ENCODE measurements at regions not wholly inside any gene's neighbourhood (a gene's known extent, or its start where the extent isn't known, plus 50 kb on each side); places are given as distances from the start of the nearest gene placed in this dataset.

GRCh38 chr11:129322941-129323340 is 52.7 kb upstream of the BARX2 start:
- no peak for ATAC-seq
- ChIA-PET CTCF (no interaction called here), POLR2A (no interaction called here)
- no peak for DNase-seq (ENCODE audit: low spot score)
- H3K4me1 Mint-ChIP-seq = peaks cover 60% of the 10 kb centered on the region
- H3K9me3 Mint-ChIP-seq = peaks cover 3% of the 10 kb centered on the region; the same call in 1 of the 2 replicates
- no peaks in the 10 kb centered on the region for H3K36me3 Mint-ChIP-seq
- no peak for TF ChIP-seq ZNF425 (CRISPR knock-in tag; conservative IDR thresholded peaks at IDR 0.05)
- TF ChIP-seq E2F1 (CRISPR knock-in tag; IDR thresholded peaks at IDR 0.05) = no peak
- TF ChIP-seq SOX15 (CRISPR knock-in tag; IDR thresholded peaks at IDR 0.05) = no peak
- no peak for TF ChIP-seq ESRRA (CRISPR knock-in tag; IDR thresholded peaks at IDR 0.05; ENCODE audit: borderline replicate concordance)
- TF ChIP-seq AFF4 (CRISPR knock-in tag; IDR thresholded peaks at IDR 0.05; ENCODE audit: borderline replicate concordance) = no peak
- no peak for TF ChIP-seq ZNF671 (CRISPR knock-in tag; IDR thresholded peaks at IDR 0.05)
- no peak for TF ChIP-seq MAX (CRISPR knock-in tag; IDR thresholded peaks at IDR 0.05)
- TF ChIP-seq ZMAT4 (CRISPR knock-in tag; IDR thresholded peaks at IDR 0.05) = no peak
- TF ChIP-seq CREM (CRISPR knock-in tag; IDR thresholded peaks at IDR 0.05) = no peak
- TF ChIP-seq GTF2I (CRISPR knock-in tag; conservative IDR thresholded peaks at IDR 0.05) = no peak
- no peak for TF ChIP-seq NR3C1 (CRISPR knock-in tag; conservative IDR thresholded peaks at IDR 0.05; ENCODE audit: low read depth)
- no peak for TF ChIP-seq ZNF138 (CRISPR knock-in tag; conservative IDR thresholded peaks at IDR 0.05)
- no peak for TF ChIP-seq SMAD3 (CRISPR knock-in tag; IDR thresholded peaks at IDR 0.05; ENCODE audit: borderline replicate concordance)
- TF ChIP-seq GRHL2 (CRISPR knock-in tag; IDR thresholded peaks at IDR 0.05; ENCODE audit: insufficient replicate concordance, severe bottlenecking) = no peak
- no peak for TF ChIP-seq RELA (CRISPR knock-in tag; IDR thresholded peaks at IDR 0.05; ENCODE audit: borderline replicate concordance)
- TF ChIP-seq TCF7 (CRISPR knock-in tag; IDR thresholded peaks at IDR 0.05; ENCODE audit: low read depth) = no peak
- no peak for TF ChIP-seq ZNF532 (CRISPR knock-in tag; IDR thresholded peaks at IDR 0.05; ENCODE audit: borderline replicate concordance)
- TF ChIP-seq HMGA2 (CRISPR knock-in tag; IDR thresholded peaks at IDR 0.05) = no peak
- no peak for TF ChIP-seq ZNF281 (CRISPR knock-in tag; IDR thresholded peaks at IDR 0.05)
- TF ChIP-seq ZNF219 (CRISPR knock-in tag; IDR thresholded peaks at IDR 0.05; ENCODE audit: borderline replicate concordance) = no peak
- H3K27ac Mint-ChIP-seq = 0 out of 2 replicates have a peak overlapping the region, but pooled peaks have one; percentile 4
- no peak overlapping the region for H3K4me3 Mint-ChIP-seq
- no peaks in the 10 kb centered on the region for H3K27me3 Mint-ChIP-seq (ENCODE audit: low read depth)
